IMR-90 (cell line): ENCODE measurements at regions not wholly inside any gene's neighbourhood (a gene's known extent, or its start where the extent isn't known, plus 50 kb on each side); places are given as distances from the start of the nearest gene placed in this dataset.
A peak's percentile ranks its signal among the peaks of the same experiment; 100 is the strongest.

Experiments
- ATAC-seq: fragments of 200-7000 bp; cut with Tn5 transposase; 2 replicates; pipeline ENCODE4 v1.9.1; 2020; ENCODE audit warnings: low read depth, mild to moderate bottlenecking, moderate library complexity
- BruUV-seq: library from RNA; stranded (reverse); fragments of 400-500 nt; replicated peaks from 2 replicates; lab custom pipeline; 2021; lab: Mats Ljungman, UMichigan
- CTCF ChIA-PET: fragments of 300-600 bp; formaldehyde crosslinking; extraction: SDS; loops from one replicate; lab custom pipeline; 2021; ENCODE audit warnings: antibody characterized with exemption; lab: Yijun Ruan, JAX
- POLR2A ChIA-PET: fragments of 300-600 bp; sonication (Branson Sonifier 250); formaldehyde crosslinking; loops from one replicate; lab custom pipeline; 2022; ENCODE audit warnings: antibody characterized with exemption; ENCODE audit not compliant: unreplicated experiment; lab: Charles Lee
- DNase-seq: peaks from one replicate; pipeline ENCODE4 v3.0.0; 2013
- H2AFZ ChIP-seq: replicated peaks from 2 replicates; pipeline ENCODE3; 2013; ENCODE audit warnings: low read length, mild to moderate bottlenecking; ENCODE audit not compliant: poor library complexity
- H2AK5ac ChIP-seq: 2 replicates; pipeline ENCODE4 v1.6.1; 2013; ENCODE audit warnings: low read depth, low read length, inconsistent platforms
- H2AK9ac ChIP-seq: replicated peaks from 2 replicates; pipeline ENCODE3; 2013; ENCODE audit warnings: mild to moderate bottlenecking, low read depth, low read length, moderate library complexity; ENCODE audit not compliant: poor library complexity
- H2BK120ac ChIP-seq: 2 replicates; pipeline ENCODE4 v1.6.1; 2013; ENCODE audit warnings: low read depth, low read length, inconsistent platforms
- H2BK15ac ChIP-seq: 3 replicates; pipeline ENCODE4 v1.6.1; 2013; ENCODE audit warnings: low read depth, low read length, inconsistent platforms
- H2BK20ac ChIP-seq: 2 replicates; pipeline ENCODE4 v1.6.1; 2013; ENCODE audit warnings: low read depth, mild to moderate bottlenecking, inconsistent platforms, low read length, moderate library complexity
- H2BK5ac ChIP-seq: 2 replicates; pipeline ENCODE4 v1.6.1; 2013; ENCODE audit warnings: mild to moderate bottlenecking, low read depth, low read length, inconsistent platforms; ENCODE audit not compliant: poor library complexity, severe bottlenecking
- H3K14ac ChIP-seq: replicated peaks from 2 replicates; pipeline ENCODE4 v1.6.1; 2013; ENCODE audit warnings: low read depth, low read length, inconsistent platforms
- H3K18ac ChIP-seq: 2 replicates; pipeline ENCODE4 v1.6.1; 2013; ENCODE audit warnings: low read depth, low read length, control low read depth
- H3K23ac ChIP-seq: 2 replicates; pipeline ENCODE4 v1.6.1; 2013; ENCODE audit warnings: low read depth, low read length, inconsistent platforms
- H3K27ac ChIP-seq: 2 replicates; pipeline ENCODE4 v1.5.1; 2013; ENCODE audit warnings: mild to moderate bottlenecking, control low read depth, low read length; ENCODE audit not compliant: insufficient read depth
- H3K27me3 ChIP-seq: 2 replicates; pipeline ENCODE4 v1.6.1; 2013; ENCODE audit warnings: low read length; ENCODE audit not compliant: control insufficient read depth, insufficient read depth
- H3K36me3 ChIP-seq: 2 replicates; pipeline ENCODE4 v1.6.1; 2013; ENCODE audit warnings: low read length, mixed read lengths; ENCODE audit not compliant: control insufficient read depth, insufficient read depth
- H3K4ac ChIP-seq: 2 replicates; pipeline ENCODE4 v1.6.1; 2013; ENCODE audit warnings: low read depth, low read length, inconsistent platforms
- H3K4me1 ChIP-seq: 2 replicates; pipeline ENCODE4 v1.6.1; 2013; ENCODE audit warnings: low read length, mixed read lengths; ENCODE audit not compliant: control insufficient read depth, insufficient read depth
- H3K4me2 ChIP-seq: 2 replicates; pipeline ENCODE4 v1.6.1; 2013; ENCODE audit warnings: low read depth, mild to moderate bottlenecking, control low read depth, low read length, moderate library complexity
- H3K4me3 ChIP-seq: 2 replicates; pipeline ENCODE4 v1.5.1; 2013; ENCODE audit warnings: low read depth, mild to moderate bottlenecking, control low read depth, low read length, moderate library complexity; ENCODE audit not compliant: insufficient read depth
- H3K56ac ChIP-seq: 2 replicates; pipeline ENCODE4 v1.6.1; 2013; ENCODE audit warnings: low read length, inconsistent platforms; ENCODE audit not compliant: insufficient read depth; ENCODE audit errors: extremely low read depth
- H3K79me1 ChIP-seq, 2 experiments: 2 replicates each; pipeline ENCODE4 v1.6.1; 2013; ENCODE audit warnings: low read length in 2 of 2, inconsistent platforms in 1 of 2, low read depth in 1 of 2
- H3K9ac ChIP-seq: 2 replicates; pipeline ENCODE4 v1.6.1; 2013; ENCODE audit warnings: low read depth, low read length, control low read depth
- H3K9me1 ChIP-seq: 2 replicates; pipeline ENCODE4 v1.6.1; 2013; ENCODE audit warnings: low read length, inconsistent platforms; ENCODE audit not compliant: insufficient read depth
- H3K9me3 ChIP-seq: 2 replicates; pipeline ENCODE4 v1.6.1; 2013; ENCODE audit warnings: low read length; ENCODE audit not compliant: control insufficient read depth, insufficient read depth
- H4K20me1 ChIP-seq: 2 replicates; pipeline ENCODE4 v1.6.1; 2013; ENCODE audit warnings: low read length, inconsistent platforms; ENCODE audit not compliant: insufficient read depth
- H4K5ac ChIP-seq: 2 replicates; pipeline ENCODE4 v1.6.1; 2013; ENCODE audit warnings: mild to moderate bottlenecking, low read depth, low read length, control low read depth
- H4K8ac ChIP-seq, 2 experiments: 2 replicates each; pipeline ENCODE4 v1.6.1; 2013; ENCODE audit warnings: low read depth in 2 of 2, low read length in 2 of 2, control low read depth in 1 of 2, inconsistent platforms in 1 of 2
- H4K91ac ChIP-seq: 2 replicates; pipeline ENCODE4 v1.6.1; 2013; ENCODE audit warnings: low read depth, low read length, inconsistent platforms; ENCODE audit not compliant: insufficient read depth
- CHD1 ChIP-seq: IDR thresholded peaks from 2 replicates; pipeline ENCODE4 v1.6.1; 2012; ENCODE audit warnings: low read depth, low read length, improper control_type of control experiment
- CTCF ChIP-seq: conservative IDR thresholded peaks from 2 replicates; pipeline ENCODE4 v1.5.1; 2012; ENCODE audit warnings: mild to moderate bottlenecking, low read depth, low read length, improper control_type of control experiment
- ELK1 ChIP-seq: fragments of 150-350 bp; IDR thresholded peaks from 2 replicates; pipeline ENCODE4 v1.6.1; 2016; ENCODE audit warnings: low read depth, mild to moderate bottlenecking, low read length, moderate library complexity, borderline replicate concordance
- NFE2L2 ChIP-seq: fragments of 150-350 bp; IDR thresholded peaks from 2 replicates; pipeline ENCODE4 v1.6.1; 2016; ENCODE audit warnings: low read depth, mild to moderate bottlenecking, low read length
- RAD21 ChIP-seq: IDR thresholded peaks from 2 replicates; pipeline ENCODE4 v1.6.1; 2012; ENCODE audit warnings: low read length, improper control_type of control experiment
- RFX5 ChIP-seq: IDR thresholded peaks from 2 replicates; pipeline ENCODE4 v1.8.0; 2012; ENCODE audit warnings: low read depth, mild to moderate bottlenecking, low read length, moderate library complexity
- dilution Hi-C: fragments of 300-500 bp; cut with HindIII; formaldehyde crosslinking; loops from one replicate; pipeline ENCODE4 v1.14.3; 2018; ENCODE audit warnings: low sequenced_read_pairs; ENCODE audit not compliant: unreplicated experiment
- in situ Hi-C: fragments of 300-500 bp; cut with MboI; formaldehyde crosslinking; loops from 3 replicates; pipeline ENCODE4 v1.14.3; 2019; ENCODE audit warnings: low sequenced_read_pairs, inconsistent platforms, mixed read lengths
- intact Hi-C: fragments of 100-400 bp; cut with micrococcal nuclease; formaldehyde crosslinking; loops from 2 replicates; pipeline ENCODE4 v1.10.0; 2022

DNA sequence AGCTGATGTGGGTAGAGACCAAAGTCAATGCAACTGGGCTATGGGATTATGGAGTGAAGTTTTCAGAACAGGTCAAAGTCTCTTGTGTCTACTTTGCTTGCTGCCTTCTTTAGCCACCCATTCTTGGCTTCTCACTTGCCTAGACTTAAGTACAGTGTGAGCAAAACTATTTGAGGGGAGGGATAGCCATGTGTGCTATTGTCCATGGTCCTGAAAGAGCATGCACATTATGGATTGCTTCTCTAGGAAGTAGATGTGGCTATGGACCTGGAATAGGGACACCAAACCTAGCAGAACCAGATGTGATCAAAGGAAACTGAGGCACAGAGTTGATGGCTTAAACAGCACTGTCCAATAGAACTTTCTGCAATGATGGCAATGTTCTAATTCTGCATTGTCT is 81.9 kb upstream of the ZNF800 start:
- no peaks in the 10 kb centered on the region for H3K9me1 ChIP-seq
- H3K4me1 ChIP-seq = no peaks in the 10 kb centered on the region
- H4K5ac ChIP-seq = no peak overlapping the region
- intact Hi-C loops = no loop called here
- DNase-seq (peak; percentile 3), ATAC-seq (no peak)
- H2BK20ac ChIP-seq = no peak overlapping the region
- no peak overlapping the region for H3K56ac ChIP-seq
- H3K36me3 ChIP-seq = no peaks in the 10 kb centered on the region
- H2BK5ac ChIP-seq = no peak overlapping the region
- no peak overlapping the region for H3K27ac ChIP-seq
- H3K9ac ChIP-seq = no peak overlapping the region
- H2AK9ac ChIP-seq = no peak overlapping the region
- no peak overlapping the region for H3K23ac ChIP-seq
- POLR2A ChIA-PET = no interaction called here
- H4K91ac ChIP-seq = no peak overlapping the region
- CTCF ChIA-PET = no interaction called here
- no peak overlapping the region for H2BK15ac ChIP-seq
- dilution Hi-C loops = no loop called here
- H2AFZ ChIP-seq = no peak overlapping the region
- in situ Hi-C loops = no loop called here
- no peak overlapping the region for H4K8ac ChIP-seq
- no peak overlapping the region for H3K4me3 ChIP-seq
- no peak overlapping the region for H3K4me2 ChIP-seq
- H4K20me1 ChIP-seq = no peaks in the 10 kb centered on the region
- H3K9me3 ChIP-seq = no peaks in the 10 kb centered on the region
- H3K14ac ChIP-seq = no peak overlapping the region
- no peak overlapping the region for H2BK120ac ChIP-seq
- TF ChIP-seq CHD1 (no peak), RAD21 (no peak), RFX5 (no peak), CTCF (no peak), NFE2L2 (no peak), ELK1 (no peak)
- BruUV-seq = no TSS peak
- H3K18ac ChIP-seq = no peak overlapping the region
- H2AK5ac ChIP-seq = no peak overlapping the region
- H3K4ac ChIP-seq = no peak overlapping the region
- no peaks in the 10 kb centered on the region for H3K27me3 ChIP-seq
- no peaks in the 10 kb centered on the region for H3K79me1 ChIP-seq
